ENCODE measurements at regions not wholly inside any gene's neighbourhood (a gene's known extent, or its start where the extent isn't known, plus 50 kb on each side); places are given as distances from the start of the nearest gene placed in this dataset.

- no peak for DNase-seq
Measured at GRCh38 chr2:174667250-174667860, 69.8 kb upstream of the WIPF1 start.

GRCh38 chr2:174666845-174667244 lies 69.2 kb upstream of the WIPF1 start:
- no peak for DNase-seq

GRCh38 chr2:174666312-174666711 lies 68.7 kb upstream of the WIPF1 start:
- no peak for DNase-seq

GRCh38 chr2:174664084-174664759 lies 66.6 kb upstream of the WIPF1 start:
- no peak for DNase-seq

GRCh38 chr2:174663550-174663949 lies 65.9 kb upstream of the WIPF1 start:
- no peak for DNase-seq

- no peak for DNase-seq
Measured at GRCh38 chr2:174662859-174663258, 65.3 kb upstream of the WIPF1 start.

- DNase-seq = no peak
Measured at GRCh38 chr2:174662459-174662858, 64.9 kb upstream of the WIPF1 start.

- DNase-seq = no peak
Measured at GRCh38 chr2:174660984-174661675, 63.5 kb upstream of the WIPF1 start.

- no peak for DNase-seq
Measured at GRCh38 chr2:174659069-174659900, 61.7 kb upstream of the WIPF1 start.

GRCh38 chr2:174656676-174657176 lies 59.1 kb upstream of the WIPF1 start:
- no peak for DNase-seq

- no peak for DNase-seq
Measured at GRCh38 chr2:174656035-174656434, 58.4 kb upstream of the WIPF1 start.

GRCh38 chr2:174654419-174654941 lies 56.9 kb upstream of the WIPF1 start:
- no peak for DNase-seq

- no peak for DNase-seq
Measured at GRCh38 chr2:174648896-174649295, 51.3 kb upstream of the WIPF1 start.

All from NCI-H510A treated with DMSO at 0.1 percent for 48 hours (cell line).